ENCODE measurements at regions not wholly inside any gene's neighbourhood (a gene's known extent, or its start where the extent isn't known, plus 50 kb on each side); places are given as distances from the start of the nearest gene placed in this dataset.

DNA sequence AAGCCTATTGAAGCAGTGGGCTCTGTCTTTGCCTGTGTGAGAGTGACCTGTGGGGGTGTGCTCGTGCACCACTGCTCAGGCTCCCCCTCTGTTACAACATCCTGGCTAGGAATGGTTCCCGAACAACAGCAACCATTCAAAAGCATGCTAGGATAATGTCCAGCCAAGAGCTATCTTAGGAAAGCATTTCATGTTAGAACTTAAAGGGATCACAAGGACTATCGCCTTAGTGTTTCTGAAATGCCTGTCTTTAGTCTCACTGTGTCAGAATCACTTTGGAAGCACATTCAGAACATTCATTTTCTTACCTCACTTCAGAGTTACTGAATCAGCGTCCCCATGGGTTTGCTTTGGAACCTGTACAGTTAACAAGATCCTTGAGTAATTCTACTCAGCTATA, 134.9 kb upstream of the DSEL start:
- TF ChIP-seq, protein P1, sequence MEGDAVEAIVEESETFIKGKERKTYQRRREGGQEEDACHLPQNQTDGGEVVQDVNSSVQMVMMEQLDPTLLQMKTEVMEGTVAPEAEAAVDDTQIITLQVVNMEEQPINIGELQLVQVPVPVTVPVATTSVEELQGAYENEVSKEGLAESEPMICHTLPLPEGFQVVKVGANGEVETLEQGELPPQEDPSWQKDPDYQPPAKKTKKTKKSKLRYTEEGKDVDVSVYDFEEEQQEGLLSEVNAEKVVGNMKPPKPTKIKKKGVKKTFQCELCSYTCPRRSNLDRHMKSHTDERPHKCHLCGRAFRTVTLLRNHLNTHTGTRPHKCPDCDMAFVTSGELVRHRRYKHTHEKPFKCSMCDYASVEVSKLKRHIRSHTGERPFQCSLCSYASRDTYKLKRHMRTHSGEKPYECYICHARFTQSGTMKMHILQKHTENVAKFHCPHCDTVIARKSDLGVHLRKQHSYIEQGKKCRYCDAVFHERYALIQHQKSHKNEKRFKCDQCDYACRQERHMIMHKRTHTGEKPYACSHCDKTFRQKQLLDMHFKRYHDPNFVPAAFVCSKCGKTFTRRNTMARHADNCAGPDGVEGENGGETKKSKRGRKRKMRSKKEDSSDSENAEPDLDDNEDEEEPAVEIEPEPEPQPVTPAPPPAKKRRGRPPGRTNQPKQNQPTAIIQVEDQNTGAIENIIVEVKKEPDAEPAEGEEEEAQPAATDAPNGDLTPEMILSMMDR (IDR thresholded peaks at IDR 0.05): no peak
- no peak for TF ChIP-seq POLR2A (IDR thresholded peaks at IDR 0.05)
- TF ChIP-seq POLR2AphosphoS5 (IDR thresholded peaks at IDR 0.05): no peak

Data from upper lobe of left lung (tissue), 4 donors.